ENCODE measurements at regions not wholly inside any gene's neighbourhood (a gene's known extent, or its start where the extent isn't known, plus 50 kb on each side); places are given as distances from the start of the nearest gene placed in this dataset.

DNA sequence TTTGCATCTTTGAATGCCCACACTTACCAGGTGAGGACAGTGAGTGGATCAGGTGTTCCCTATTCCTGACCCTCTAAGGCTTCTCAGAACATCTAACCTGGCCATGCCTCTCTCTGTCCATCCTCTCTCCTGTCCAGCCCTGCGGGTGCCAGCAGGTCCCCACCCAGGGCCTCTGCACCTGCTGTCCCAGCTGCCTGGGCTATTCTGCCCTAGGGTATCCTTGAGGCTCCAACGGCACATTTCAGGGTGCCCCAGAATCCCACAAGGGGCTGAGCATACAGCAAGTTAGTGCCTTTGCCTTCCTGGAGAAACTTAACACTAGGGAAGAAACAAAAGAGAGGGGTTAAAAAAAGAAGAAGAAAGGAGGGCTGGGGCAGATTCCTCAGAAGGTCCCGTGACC lies 107.4 kb downstream of the UNCX start:
- Histone ChIP-seq H3K4me1 (ENCODE audit: low read depth) (no peaks in the 10 kb centered on the region), H3K9me3 (ENCODE audit: low read depth) (no peaks in the 10 kb centered on the region), H3K27ac (no peak overlapping the region), H3K27me3 (no peaks in the 10 kb centered on the region), H3K4me3 (no peak overlapping the region), H3K36me3 (no peaks in the 10 kb centered on the region)
- TF ChIP-seq, protein P1, sequence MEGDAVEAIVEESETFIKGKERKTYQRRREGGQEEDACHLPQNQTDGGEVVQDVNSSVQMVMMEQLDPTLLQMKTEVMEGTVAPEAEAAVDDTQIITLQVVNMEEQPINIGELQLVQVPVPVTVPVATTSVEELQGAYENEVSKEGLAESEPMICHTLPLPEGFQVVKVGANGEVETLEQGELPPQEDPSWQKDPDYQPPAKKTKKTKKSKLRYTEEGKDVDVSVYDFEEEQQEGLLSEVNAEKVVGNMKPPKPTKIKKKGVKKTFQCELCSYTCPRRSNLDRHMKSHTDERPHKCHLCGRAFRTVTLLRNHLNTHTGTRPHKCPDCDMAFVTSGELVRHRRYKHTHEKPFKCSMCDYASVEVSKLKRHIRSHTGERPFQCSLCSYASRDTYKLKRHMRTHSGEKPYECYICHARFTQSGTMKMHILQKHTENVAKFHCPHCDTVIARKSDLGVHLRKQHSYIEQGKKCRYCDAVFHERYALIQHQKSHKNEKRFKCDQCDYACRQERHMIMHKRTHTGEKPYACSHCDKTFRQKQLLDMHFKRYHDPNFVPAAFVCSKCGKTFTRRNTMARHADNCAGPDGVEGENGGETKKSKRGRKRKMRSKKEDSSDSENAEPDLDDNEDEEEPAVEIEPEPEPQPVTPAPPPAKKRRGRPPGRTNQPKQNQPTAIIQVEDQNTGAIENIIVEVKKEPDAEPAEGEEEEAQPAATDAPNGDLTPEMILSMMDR (IDR thresholded peaks at IDR 0.05; ENCODE audit: low read depth, low read length) = no peak
- no peak for DNase-seq (ENCODE audit: low read depth in 1 of 2, low spot score in 1 of 2)

DNA sequence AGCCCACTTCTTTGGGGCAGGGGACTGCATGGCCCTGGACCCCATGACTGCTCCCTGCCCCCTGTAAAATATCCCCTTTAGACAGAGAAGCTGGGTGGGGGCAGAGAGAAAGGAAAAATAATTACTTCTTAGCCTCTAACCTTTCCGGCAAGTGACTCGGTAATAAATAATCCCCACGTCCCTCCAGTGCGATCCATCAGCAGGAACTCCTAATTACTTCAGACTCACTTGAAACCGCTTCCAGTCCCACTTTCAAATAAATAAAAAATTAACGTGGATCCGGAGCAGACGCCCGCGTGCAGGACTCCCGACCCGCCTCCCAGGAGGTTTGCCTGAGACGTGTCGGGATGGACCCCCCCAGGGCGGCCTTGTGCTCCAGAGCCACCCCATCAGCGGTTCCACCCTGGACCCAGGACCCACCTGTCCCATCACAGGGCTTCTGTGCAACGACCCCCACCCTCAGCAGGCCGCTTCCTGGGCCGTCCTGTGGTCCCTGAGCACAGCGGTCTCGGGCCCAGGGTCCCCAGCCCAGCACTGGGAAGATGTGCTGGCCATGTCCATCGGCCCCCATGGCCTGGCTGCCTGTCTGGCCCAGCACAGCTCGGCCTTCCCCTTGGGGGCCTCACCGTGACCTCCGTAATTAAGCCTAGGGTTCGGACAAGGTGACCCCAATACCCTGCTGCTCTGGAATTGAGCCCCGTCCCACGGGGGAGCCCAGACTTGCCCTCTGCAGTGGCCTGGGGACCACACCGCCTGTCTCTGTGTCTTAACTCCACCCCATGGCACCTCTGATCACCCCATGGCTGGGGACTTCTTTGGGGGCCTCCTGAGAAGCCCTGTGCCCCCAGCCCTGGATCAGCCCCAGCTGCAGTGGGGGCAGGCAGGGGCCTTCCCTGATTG lies 108.0 kb downstream of the UNCX start:
- H3K4me1 ChIP-seq (ENCODE audit: low read depth) = no peaks in the 10 kb centered on the region
- no peak for DNase-seq (ENCODE audit: low read depth in 1 of 2, low spot score in 1 of 2)

GRCh38 chr7:1341361-1342089 lies 108.9 kb downstream of the UNCX start:
- no peaks in the 10 kb centered on the region for H3K4me1 ChIP-seq (ENCODE audit: low read depth)
- no peaks in the 10 kb centered on the region for H3K9me3 ChIP-seq (ENCODE audit: low read depth)
- TF ChIP-seq, protein P1 (IDR thresholded peaks at IDR 0.05; ENCODE audit: low read depth, low read length) = no peak
- H3K4me3 ChIP-seq = no peak overlapping the region
- no peak for DNase-seq (ENCODE audit: low read depth in 1 of 2, low spot score in 1 of 2)
- no peaks in the 10 kb centered on the region for H3K27me3 ChIP-seq
- H3K36me3 ChIP-seq = no peaks in the 10 kb centered on the region
- H3K27ac ChIP-seq = no peak overlapping the region

More for the DNA sequence above, 108.0 kb downstream of the UNCX start:
- TF ChIP-seq, protein P1 (IDR thresholded peaks at IDR 0.05; ENCODE audit: low read depth, low read length) = no peak
- no peak overlapping the region for H3K27ac ChIP-seq
- H3K36me3 ChIP-seq = no peaks in the 10 kb centered on the region
- H3K4me3 ChIP-seq = no peak overlapping the region
- H3K27me3 ChIP-seq = no peaks in the 10 kb centered on the region
- no peaks in the 10 kb centered on the region for H3K9me3 ChIP-seq (ENCODE audit: low read depth)

GRCh38 chr7:1342090-1342640 lies 109.5 kb downstream of the UNCX start:
- H3K27me3 ChIP-seq = no peaks in the 10 kb centered on the region
- no peak overlapping the region for H3K4me3 ChIP-seq
- no peaks in the 10 kb centered on the region for H3K9me3 ChIP-seq (ENCODE audit: low read depth)
- no peak for DNase-seq (ENCODE audit: low read depth in 1 of 2, low spot score in 1 of 2)
- no peak overlapping the region for H3K27ac ChIP-seq
- TF ChIP-seq, protein P1 (IDR thresholded peaks at IDR 0.05; ENCODE audit: low read depth, low read length) = no peak
- H3K4me1 ChIP-seq (ENCODE audit: low read depth) = no peaks in the 10 kb centered on the region
- H3K36me3 ChIP-seq = no peaks in the 10 kb centered on the region

DNA sequence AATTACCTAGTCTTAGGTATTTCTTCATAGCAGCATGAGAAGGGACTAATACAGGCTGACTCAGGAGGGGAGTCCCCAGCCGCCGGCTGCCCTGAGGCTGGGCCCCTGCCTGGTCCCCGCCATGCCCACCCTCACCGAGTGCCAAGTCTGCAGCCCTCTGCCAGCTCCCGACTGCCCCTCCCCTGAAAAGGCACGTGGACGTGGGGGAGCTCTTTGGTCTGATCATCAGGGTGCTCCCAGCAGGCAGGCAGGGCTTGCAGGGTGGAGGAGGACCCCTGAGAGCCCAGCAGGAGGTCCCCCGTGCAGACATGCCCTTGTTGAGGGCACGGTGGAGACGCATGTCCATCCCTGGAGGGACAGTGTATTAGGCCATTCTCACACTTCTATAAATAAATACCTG lies 110.9 kb downstream of the UNCX start:
- DNase-seq (ENCODE audit: low read depth in 1 of 2, low spot score in 1 of 2) = no peak
- no peak overlapping the region for H3K27ac ChIP-seq
- H3K4me1 ChIP-seq (ENCODE audit: low read depth) = no peaks in the 10 kb centered on the region
- TF ChIP-seq, protein P1 (IDR thresholded peaks at IDR 0.05; ENCODE audit: low read depth, low read length) = no peak
- no peaks in the 10 kb centered on the region for H3K9me3 ChIP-seq (ENCODE audit: low read depth)
- H3K27me3 ChIP-seq = no peaks in the 10 kb centered on the region
- no peak overlapping the region for H3K4me3 ChIP-seq
- no peaks in the 10 kb centered on the region for H3K36me3 ChIP-seq

All from cardiac muscle cell (in vitro differentiated cells and primary cell).